ENCODE measurements at regions not wholly inside any gene's neighbourhood (a gene's known extent, or its start where the extent isn't known, plus 50 kb on each side); places are given as distances from the start of the nearest gene placed in this dataset.
A peak's percentile ranks its signal among the peaks of the same experiment; 100 is the strongest.

DNA sequence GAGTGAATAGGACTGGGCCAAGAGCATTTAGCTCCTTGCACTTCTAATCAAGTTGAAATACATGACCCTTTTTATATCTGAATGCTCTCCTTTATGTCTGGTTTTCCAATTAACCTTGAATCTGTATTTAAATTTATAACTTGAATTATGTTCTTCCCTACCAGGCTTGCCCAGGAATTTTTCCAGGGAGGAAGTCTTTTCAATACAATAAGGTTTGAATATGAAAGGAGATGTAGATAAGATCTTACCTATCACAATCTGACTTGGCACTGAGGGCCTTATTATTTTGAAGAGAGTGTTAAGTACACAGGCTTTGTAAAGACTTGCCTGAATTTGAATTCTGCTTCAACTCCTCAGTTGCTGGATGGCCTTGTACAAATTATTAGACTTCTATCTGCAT, 555.7 kb downstream of the PCDH7 start:
- DNase-seq: no peak

DNA sequence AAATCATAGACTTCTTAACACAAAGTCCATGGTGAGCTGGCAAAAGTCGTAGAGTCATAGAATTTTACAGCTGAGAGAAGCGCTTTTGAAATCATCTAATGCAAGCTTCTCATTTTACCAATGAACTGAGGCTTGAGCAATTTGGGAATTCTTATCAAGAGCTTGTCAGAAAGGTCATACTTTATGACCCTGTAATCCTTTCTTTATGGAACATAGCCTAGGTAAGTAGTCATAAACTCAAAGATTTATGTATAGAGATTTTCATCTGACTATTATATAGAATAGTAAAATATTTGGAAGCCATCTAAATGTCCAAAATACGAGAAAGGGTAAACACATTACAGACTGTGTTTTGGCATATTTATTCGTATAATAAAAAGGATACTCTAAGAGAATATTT, 563.5 kb downstream of the PCDH7 start:
- no peak for DNase-seq

GRCh38 chr4:31290836-31291235, 570.7 kb downstream of the PCDH7 start:
- no peak for DNase-seq

DNA sequence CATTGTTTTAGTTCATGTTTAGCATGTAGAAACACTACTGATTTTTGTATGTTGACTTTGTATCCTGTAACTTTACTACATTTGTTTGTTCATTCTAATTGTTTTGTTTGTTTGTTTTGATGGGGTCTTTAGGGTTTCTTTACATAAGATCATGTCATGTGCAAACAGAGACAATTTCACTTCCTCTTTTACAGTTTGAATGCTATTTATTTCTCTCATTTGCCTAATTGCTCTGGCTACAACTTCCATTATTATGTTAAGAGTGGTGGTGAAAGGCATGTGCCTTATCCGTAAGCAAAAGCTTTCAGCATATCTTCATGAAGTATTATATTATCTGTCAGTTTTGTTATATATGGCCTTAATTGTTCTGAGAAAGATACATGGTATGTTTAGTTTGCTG, 571.1 kb downstream of the PCDH7 start:
- peak in 1 of 2 donors; percentile 4 for DNase-seq

DNA sequence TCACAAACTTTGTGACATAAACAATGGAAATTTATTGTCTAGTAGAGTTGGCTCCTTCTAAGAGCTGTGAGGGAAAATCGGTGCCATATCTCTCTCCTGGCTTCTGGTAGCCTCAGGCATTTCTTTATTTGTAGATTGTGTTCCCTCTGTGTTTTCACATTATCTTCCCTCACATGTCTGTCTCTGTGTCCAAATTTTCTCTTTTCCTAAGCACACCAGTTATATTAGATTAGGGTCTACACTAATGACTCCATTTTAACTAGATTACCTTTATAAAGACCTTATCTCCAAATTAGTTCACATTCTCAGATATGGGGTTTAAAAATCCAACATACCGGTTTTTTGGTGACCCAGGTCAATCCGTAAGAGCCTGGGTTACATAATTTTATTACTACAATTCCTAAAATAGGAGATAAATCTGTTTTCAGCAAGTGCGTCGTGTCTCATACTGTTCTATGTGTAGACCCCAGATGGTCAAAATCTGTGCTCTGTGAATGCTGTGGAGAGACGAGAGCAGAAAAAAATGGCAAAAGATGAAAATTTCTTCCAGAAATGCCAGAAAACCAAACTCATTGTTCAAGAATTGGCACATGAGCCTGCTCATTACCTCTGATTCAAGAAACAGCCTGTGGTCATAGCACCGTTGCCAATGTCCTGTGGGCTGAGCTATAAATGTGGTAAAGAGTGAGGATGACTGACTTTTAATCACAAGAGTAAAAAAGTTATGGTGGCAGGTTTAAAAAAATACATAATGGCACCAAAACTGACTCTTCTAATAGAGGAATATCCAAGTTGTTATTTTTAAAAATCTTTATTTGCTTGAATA, 574.7 kb downstream of the PCDH7 start:
- no peak for DNase-seq

GRCh38 chr4:31298737-31299136, 578.6 kb downstream of the PCDH7 start:
- DNase-seq: no peak

DNA sequence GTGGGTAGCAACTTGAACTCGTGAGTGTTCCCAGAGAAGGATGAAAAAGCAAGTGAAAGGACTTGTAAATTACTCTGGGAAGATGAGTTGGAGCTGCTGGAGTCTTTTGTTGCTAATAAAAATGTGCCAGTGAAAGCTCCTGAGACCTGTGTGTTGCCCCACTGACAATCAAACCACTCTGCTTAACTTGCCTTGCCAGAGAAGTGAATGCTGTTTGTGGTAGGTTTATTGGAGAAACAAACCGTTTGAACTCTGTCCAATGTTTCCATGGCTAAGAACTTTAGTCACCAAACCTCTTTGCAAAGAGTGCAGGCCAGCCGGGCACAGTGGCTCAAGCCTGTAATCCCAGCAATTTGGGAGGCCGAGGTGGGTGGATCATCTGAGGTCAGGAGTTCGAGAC, 586.9 kb downstream of the PCDH7 start:
- DNase-seq: no peak

- DNase-seq: no peak
Observed at GRCh38 chr4:31324814-31325213, 604.6 kb downstream of the PCDH7 start.

DNA sequence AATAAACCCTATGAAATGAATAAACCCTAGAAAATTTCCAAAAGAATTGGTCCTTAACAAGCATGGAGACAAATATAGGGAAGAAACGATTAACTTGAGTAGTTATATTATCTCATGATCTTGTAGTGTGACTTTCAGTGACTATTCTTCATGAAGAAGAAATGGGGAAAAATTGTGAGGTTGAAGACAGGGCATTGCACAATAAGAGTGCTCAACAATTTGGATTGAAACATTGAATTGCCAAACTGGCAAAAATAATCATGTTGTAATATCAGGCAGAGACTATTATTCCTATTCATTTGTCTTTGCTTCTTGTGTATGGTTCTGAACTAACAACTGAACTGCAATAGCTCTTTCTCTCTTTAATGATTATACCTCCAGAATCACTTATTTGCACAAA, 605.1 kb downstream of the PCDH7 start:
- no peak for DNase-seq

DNA sequence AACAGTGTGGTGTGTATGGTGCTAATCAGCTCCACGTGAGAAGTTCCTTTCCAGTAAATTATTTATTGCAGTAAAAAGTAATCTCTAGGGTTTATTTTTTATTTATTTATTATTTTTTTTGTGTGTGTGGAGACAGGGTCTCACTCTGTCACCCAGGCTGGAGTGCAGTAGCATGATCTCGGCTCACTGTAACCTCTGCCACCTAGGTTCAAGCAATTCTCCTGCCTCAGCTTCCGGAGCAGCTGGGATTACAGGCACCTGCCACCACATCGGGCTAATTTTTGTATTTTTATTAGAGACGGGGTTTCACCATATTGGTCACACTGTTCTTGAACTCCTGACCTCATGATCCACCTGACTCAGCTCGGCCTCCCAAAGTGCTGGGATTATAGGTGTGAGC, 606.9 kb downstream of the PCDH7 start:
- DNase-seq: no peak

DNA sequence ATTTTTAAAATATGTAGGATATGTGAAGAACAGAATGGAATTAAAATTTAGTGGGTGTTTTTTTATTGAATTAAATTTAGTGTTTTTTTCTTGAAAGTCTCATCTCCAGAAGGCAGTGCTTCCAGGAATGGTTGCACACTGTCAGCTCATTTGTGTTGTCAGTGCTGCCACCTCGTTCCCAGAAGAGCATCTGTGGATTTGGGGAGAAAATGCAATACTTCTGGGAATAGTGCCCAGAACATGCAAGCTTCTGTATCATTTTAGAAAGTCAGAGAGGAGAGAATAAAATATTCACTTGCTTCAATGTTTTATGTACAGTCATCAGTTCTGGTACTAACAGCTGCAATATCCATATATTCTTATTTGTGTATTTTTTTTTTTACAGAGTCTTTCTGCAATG, 608.8 kb downstream of the PCDH7 start:
- peak; percentile 67 to 74 for DNase-seq

DNA sequence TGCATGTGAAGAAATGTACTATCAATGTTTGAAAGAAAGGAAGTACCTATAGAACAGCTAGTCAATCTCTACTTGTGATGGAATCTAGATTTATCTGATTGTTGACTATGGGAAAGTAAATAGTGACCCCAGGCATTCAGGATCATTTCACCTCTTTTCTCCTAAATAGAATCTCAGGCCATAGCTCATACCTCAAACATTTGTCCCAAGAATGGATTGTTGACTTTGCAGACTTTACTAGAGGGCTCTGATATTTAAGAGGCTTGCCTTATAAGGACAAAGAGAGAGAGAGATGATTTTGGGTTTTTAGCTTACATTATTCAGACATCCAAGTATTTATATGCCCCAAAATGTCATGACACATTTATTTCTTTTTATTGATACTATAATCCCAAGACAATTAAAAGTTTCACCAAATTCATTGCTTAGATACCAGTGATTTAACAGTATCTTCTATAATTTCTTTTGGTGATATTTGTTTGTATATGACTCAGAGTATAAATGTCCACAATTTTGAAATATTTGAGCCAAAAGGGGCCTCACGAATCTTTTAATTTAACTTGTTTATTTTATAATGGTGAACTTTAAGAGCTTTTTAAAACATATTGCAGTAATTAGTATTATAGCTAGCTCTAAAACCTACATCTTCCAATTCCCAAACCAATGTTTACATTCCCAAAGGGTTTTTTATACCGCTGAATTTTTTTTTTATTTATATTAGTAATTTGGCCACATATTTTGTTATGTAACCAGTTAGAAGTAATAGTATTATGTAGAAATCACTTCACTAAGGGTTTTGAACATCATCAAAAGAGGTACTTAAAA, 614.1 kb downstream of the PCDH7 start:
- DNase-seq: no peak

DNA sequence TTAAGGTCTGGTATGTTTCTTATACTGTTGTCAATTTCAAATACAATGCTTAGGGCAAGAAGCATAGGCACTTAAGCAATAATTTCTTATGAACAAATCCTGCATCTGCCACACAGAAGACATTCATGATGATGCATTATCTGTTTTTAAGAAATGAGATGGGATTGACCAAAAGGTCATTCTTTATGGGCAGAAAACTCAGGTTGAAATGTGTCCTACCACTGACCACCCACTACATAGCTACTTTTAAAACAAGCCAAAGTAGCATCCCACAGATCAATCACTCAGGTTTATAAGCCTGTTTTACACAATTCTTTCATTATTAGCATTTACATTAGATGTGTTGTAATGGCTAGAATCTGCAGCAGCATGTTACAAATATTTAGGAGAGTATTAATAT, 617.8 kb downstream of the PCDH7 start:
- no peak for DNase-seq

DNA sequence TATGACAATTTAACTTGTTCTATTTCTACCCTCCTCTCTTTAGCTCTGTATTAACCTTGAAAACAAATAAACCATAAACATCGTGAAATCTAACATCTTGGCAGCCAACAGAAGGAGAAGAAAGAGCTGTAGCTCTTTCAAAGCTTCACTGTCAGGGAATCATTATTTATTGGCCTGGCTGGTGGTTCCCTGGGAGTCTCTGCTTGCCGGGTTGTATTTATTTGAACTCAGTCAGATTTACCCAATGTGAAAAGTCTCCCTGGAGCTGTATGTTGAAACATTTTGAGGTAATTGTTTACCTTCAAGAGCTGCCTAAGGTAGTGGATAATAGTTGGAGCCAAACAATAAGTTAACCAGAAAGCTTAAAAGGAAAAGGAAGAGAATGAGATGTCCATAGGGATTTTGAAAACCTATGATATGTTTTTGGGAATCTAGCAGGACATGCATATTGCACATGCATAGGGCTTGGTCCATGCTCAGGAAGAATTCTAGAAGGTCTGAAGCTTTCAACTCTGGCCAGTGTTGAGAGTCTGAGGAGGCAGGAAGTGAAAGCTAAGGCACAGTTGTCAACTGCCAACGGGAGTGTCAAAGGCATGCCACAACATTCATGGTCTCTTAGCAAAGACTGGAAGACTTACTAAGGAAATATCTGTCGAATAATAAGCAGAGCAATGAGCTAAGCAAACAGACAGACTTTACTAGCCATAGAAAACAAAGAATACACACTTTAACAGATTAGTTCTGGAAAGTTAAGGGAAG, 621.6 kb downstream of the PCDH7 start:
- DNase-seq: no peak

DNA sequence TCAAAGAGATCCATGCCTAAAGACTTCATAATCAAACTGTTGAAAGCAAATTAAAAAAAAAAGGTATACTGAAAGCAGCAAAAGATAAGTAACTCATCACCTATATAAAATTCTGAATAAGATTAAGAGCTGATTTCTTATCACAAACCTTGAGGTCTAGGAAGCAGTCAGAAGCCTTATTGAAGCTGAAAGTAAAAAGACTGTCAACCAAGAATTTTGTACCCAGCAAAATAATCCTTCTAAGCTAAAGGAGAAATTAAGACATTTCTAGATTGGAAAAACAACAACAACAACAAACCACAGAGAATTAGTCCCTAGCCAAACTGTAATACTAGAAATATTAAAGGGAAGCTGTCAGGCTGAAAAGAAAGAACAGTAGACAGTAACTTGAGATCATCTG, 622.9 kb downstream of the PCDH7 start:
- DNase-seq: no peak

GRCh38 chr4:31349907-31350306, 629.7 kb downstream of the PCDH7 start:
- no peak for DNase-seq

DNA sequence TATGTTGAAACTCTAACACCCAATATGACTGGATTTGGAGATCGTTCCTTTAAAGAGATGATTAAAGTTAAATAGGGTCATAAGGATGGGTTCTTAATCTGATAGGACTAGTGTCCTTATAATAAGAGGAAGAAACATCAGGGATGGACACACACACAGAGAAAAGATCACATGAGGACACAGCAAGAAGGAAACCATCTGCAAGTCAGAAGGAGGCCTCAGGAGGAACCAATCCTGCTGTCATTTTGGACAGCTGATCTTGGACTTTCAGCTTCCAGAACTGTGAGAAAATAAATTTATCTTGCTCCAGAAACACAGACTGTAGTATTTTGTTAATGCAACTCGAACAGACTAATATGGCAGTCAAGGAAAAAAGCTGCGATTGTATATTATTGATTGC, 631.5 kb downstream of the PCDH7 start:
- DNase-seq: no peak

- no peak for DNase-seq
Observed at GRCh38 chr4:31356839-31357238, 636.7 kb downstream of the PCDH7 start.

GRCh38 chr4:31360786-31361185, 640.6 kb downstream of the PCDH7 start:
- peak; percentile 76 to 78 for DNase-seq

DNA sequence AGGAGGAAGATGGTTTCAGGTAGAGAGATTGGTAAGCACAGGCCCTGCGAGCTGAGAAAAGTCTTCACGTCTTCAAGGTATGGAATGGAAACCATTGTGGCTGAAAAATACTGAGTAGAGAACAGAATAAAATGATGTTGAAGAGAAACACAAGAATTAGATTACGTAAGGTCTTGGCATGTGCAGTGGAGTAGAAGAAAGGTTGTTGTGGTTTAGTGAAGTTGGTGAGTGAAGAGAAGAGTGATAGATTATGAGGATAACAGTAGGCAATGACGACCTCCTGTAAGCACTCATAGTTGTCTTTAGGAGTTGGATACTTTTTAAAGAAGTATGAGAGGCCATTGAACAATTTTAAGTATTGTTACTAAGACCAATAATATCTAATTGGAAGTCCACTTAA, 642.6 kb downstream of the PCDH7 start:
- no peak for DNase-seq

DNA sequence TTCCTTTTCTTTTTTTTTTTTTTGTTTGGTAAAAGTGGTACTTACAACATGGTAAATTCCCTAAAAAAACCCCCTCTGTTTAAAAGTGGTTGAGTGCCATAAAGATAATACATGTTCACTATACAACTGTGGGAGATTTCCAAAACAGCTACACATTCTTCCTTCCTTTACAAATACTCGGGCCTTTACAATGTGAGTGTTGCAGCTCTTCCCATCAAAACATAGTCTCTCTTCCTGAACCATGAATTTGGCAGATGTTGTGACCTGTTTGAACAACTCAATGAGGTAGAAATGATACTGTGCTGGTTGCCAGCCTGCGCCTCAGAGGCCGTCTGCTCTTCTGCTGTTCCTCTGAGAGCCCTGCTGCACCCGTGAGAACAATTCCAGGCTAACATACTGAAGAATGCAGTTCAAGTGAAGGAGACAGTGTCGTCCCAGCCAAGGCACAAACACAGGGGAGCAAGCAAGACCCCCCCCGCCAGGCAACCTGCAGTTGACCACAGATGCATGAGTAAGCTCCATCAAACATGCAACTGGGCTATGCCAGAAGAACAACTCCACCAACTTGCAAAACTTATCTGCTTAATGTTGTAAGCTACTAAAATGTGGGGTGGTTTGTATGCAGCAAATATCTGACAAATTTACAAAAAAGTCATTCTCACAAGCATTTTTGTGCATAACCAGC, 645.0 kb downstream of the PCDH7 start:
- DNase-seq: no peak

- peak in 1 of 2 donors; percentile 9 for DNase-seq
Observed at GRCh38 chr4:31366041-31366440, 645.9 kb downstream of the PCDH7 start.
